Activated T-cell treated with anti-CD3 and anti-CD28 coated beads for 48 hours (primary cell): ENCODE measurements at regions not wholly inside any gene's neighbourhood (a gene's known extent, or its start where the extent isn't known, plus 50 kb on each side); places are given as distances from the start of the nearest gene placed in this dataset.
"Not testable (repeated sequence)": the region's sequence is repeated elsewhere in the genome, so short reads cannot be mapped to it uniquely, and the experiment has no call there.

Experiments
- DNase-seq: peaks from one replicate; pipeline ENCODE4 v3.0.0-alpha.2; 2020; ENCODE audit warnings: low read depth

DNA sequence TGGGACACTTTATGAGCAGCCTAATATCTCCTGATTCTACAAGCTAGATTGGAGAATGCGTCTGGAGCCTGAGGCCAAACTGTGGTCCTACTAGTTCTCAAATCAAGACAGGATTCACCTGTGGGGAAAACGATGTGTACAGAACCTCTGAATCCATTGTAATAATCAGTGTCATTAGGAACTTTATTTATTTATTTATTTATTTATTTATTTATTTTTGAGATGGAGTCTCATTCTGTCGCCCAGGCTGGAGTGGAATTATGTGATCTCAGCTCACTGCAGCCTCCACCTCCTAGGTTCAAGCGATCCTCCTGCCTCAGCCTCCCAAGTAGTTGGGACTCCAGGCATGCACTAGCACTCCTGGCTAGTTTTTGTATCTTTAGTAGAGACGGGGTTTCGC, 52.6 kb upstream of the KIF26B start:
- DNase-seq, result not testable (repeated sequence)

DNA sequence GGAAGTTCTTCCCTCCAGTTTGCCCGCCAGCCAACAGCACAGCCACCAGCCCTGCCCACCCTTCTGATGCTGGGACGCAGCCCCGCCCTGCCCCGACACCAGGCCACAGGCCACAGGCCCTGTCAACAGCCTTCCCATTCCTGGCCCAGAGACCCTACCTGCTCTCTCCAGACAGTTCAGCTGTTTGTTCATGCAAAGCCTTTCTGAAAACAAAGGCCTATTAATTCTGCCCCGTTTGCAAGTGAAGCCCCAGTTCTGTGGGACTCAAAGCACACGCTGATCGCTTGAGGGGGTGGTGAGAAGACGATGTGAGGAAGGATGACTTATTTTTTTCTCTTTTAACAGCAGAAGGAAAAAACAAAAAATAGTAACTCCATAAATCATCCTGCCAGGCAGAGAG, 55.4 kb upstream of the KIF26B start:
- DNase-seq, result no peak

DNA sequence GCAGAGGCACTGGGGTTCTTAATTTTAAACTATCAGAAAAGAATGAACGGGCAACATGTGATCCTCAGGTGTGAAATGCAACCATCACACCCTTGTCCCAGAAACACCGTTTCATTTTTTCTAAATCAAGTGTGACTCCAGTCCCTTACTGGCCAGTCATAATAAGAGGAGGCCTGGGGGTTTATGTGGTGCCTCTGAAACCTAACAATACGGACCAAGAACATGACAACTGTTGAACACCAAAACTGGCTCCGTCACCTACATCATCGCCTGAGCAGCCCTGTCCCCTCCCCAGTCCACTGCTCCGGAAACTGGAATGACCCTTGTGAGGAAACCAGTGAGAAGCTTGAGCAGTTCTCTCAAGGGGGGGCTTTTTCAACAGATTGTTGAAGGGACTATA, 55.9 kb upstream of the KIF26B start:
- DNase-seq, result no peak

DNA sequence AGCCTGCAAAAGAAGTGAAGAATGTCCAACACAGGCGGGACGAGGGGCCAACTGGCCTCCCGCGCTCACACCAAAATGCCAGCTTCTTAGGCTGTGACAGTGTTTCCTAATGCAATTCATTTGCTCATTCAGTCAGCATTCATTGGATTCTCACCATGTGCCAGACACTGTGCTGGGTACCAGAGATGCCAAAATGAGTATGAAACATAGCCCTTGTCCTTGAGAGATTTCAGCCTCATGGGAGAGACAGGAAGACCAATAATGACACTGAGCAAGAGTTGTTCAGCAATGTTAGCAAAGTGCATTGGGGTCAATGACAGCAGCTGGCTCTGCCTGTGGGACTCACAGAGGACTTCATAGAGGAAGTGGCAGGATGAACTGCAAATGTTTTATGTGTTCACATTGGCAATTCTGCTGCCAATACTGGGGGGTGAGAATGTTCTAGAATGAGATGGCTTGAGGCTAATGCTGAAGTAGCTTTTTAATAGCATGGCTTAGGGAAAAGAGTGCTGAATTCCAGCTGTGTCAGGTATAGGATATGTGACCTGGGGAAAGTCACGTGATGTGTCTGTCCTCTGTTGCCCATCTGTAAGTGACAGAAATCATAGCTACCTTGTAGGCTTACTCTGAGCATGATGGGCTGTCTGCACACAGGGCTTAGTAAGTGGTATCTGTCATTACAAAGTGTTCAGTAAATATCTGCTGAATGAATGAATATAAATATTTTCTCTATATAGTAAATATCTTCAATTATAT, 58.3 kb upstream of the KIF26B start:
- DNase-seq, result no peak

DNA sequence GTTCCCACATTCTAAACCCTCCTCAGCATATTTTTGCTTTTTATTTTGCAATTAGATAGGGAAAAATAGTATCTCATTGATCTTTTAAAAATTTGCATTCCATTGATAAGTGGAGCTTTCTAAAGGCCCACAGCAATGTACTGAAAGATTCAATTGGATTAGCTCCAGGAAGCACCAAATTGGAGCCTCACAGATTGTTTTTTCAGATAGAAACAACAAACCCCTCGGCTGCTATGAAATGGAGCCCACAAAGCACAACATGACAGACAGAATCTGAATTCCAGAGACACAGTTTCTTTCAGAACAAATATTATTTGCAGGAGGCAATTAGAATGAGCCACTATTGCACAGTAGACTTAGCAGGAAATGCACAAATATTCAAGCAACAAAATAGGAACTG, 58.9 kb upstream of the KIF26B start:
- no peak for DNase-seq

DNA sequence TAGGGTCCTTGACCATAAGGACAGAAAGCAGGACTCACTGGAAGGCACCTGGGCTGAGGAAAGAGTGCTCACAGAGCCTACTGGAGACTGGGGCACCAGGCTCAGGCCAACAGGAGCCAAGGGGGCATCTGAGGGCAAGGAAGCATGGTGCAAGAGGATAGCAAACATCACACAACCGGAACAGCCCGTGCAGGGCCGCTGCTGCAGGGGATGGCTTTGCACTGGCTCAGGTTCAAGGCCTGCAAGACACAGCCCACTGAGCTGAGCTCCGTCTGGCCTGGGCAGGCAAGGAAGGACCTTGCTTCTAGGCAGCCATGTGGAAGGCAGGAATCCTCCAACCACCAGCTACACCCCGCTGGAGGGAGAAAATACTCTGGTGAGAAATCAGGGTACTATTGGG, 59.8 kb upstream of the KIF26B start:
- DNase-seq, result no peak

DNA sequence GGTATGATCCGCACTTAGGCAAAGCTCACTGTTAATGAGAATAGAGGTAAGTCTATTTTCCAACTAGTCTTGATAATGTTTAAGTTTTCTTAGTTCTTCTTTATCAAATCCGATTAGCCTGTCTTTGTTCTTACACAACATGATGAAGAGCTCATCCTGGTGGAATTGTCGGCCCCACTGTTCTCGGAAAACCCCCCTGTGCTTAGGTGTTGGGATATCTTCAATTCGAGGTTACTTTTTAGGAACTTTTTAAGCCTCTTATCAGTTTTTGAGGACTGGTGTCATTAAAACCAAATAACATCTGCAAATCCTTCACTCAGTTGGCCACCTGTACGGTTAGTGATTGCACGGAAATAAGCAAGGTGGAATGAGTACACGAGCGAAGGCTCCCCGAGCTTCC, 60.7 kb upstream of the KIF26B start:
- DNase-seq, result no peak

DNA sequence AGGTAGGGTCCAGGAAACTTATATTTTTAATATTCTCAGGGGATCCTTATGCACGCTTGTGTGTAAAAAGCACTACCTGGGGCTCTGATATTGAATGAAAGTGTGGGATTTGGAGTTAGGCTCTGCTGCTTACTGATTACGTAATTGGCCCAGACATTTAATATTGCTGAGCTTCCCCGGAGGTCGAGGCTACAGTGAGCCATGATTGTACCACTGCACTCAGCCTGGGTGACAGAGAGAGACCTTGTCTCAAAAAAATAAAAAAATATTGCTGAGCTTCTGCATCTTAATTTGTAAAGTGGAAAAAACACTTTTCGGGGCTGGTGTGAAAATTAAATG, 62.2 kb upstream of the KIF26B start:
- DNase-seq, result no peak

DNA sequence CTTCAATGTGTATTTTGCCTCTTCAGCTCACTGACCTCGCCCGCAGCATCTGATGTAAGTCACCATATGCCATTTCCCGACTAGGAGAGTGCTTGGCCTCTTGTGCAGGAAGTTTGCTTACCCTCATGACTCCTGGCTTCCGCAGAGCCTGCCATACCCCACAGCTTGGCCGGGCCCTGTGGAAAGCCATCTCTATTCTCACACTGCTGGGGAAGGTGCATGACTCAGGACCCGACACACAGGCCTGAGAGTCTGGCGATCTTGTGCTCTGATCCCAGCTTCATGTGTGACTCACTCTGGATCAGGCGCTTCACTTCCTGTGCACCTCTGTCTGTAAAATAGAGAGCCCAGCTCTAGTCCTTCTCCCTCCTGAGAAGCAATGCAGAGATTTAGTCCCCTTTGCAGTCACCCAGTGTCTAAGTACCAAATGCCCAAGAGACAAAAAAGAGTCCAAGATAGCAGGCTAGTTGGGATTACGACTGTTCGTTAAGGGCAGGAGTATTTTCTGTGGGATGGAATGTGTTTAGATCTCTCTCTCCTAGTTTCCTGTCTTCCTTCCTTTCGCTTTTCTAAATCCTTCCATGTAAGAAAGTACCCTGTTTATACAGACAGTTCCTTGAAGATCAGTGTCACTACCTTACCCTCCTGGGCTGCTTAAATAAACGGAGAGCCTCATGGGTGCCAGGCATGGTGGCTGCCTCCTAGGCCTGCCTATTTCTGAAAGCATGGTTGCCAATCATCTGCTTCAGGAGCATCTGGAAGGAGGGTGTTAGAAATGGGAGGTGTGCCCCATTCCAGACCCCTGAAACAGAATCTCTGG, 62.8 kb upstream of the KIF26B start:
- DNase-seq, result no peak

DNA sequence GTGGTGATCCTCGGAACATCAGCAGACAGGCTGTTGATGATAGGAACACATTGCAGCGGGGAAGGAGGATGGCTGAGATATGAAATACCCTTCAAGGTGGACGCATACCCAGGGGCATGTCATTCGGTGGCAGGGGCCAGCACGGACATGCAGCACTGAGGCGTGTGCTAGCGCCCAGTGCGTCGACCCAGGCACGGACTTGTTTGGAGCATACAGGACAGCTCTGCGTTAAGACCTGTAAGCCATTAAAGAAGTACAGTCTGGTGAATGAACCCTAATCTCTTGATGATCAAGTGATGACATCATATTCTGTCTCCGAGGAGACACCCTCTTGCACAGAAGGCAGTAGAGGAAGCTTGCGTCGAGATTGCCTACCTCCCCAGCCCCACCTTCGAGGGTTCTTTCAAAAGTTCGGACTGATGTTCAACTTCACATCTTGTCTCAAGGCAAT, 63.6 kb upstream of the KIF26B start:
- DNase-seq, result no peak

DNA sequence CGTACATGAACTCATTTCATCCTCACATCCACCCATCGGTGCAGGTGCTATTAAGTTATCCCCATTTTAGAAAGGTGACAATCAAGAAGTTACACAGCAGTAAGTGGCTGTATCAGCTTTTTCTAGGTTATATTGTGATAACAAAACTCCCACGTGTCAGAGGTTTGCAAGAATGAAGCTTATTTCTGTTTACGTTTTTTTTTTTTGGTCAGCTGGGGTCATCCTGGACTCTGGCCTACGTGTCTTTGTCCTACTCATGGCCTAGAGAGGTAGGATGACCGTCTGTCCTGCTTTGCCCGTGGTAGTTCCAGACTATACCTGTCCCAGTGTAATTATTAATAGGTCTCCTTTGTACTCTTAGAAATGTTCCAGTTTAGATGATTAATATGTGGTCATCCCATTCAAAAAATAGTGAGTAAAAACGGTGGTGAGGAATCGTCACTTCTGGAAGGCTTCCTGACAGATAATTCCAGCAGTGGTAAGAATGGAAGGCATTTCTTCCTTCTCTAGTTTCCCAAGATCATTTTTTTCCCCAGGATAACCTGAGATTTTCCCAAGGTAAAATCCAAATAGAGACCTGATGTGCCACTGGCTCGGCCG, 64.2 kb upstream of the KIF26B start:
- no peak for DNase-seq

DNA sequence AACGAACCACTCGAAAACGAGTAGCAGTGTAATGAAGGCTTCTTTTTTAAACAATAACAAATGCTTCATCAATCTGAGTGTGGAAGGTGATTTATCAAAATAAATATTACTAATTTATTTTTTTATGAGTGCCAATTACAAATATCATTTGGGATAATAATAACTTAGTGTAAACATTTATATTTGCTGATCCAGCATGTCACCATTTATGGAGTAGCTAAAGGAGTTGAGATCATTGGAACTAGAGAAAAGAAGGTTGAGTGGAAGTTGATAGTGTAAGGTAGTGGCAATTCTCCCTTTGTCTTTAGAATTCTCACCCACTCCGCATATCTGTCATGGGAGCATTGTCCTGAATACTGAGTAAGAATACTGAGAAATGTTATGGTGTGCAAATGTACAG, 67.1 kb upstream of the KIF26B start:
- no peak for DNase-seq

DNA sequence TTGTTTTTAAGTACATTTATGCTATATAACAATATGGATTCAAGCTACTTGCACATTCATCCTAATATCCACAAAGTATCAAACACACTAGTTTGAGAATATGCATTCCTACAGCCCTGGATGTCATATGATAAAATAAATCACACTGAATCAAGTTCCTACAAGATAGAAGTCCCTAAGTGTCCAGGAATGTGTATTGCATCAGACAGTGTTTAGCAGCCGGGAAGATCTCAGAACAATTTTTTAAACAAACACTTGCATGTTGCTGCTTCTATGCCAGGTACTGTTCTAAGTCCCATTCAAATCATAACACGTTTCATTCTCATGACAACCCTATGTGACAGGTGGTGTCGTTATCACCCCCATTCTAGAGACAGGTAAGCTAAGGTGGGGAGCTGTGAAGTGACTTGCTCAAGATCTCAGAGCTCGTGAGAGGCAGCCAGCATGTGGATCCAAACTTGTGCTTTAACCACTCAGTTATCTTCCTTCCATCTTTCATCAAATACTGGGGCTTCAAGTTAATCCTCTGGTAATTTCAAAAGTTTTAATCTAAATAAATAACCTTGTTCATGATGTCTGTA, 68.3 kb upstream of the KIF26B start:
- no peak for DNase-seq

DNA sequence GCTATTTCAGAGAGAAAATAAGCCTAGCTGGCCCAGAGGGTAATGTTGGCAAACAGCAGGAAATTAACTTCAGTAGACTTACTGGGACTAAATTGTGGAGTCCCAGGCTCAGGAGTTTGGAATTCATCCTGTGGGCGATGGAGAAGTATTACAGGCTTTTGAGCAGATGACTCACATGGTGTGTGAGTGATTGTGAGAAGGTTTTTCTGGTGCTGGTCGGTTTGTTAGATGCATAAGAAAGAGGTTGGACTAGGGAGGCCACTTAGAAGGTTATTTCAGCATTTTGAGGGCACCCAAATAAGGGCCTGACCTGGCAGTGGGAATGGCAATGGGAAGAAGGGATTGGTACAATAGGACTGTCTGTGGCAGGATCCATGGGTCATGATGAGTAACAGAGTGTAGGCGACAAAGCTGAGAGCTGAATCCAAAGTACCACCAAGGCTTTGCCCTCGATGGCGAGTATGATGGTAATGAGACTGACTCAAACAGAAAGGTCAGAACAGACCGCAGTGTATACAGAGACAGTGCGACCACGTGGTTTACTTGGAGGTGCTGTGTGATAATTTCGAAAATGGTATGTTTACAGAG, 69.2 kb upstream of the KIF26B start:
- no peak for DNase-seq

DNA sequence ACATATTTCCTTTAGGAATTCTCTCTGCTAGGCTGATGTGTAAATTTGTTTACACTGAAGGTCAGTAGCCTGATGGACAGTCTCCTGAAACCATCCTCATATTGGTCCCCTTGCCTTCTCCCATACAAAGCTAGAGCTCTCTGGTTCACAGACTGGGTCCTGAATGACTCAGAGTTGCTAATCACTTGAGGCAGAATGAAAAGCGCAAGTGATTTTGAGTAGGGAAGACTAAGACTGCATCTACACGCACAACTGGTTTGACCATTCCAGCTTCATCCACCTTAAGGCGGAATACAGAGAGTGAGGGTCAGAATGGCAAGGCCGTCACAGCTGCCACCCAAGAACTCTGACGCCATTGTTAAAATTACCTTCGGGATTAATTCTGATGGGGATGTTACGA, 70.2 kb upstream of the KIF26B start:
- DNase-seq, result no peak

DNA sequence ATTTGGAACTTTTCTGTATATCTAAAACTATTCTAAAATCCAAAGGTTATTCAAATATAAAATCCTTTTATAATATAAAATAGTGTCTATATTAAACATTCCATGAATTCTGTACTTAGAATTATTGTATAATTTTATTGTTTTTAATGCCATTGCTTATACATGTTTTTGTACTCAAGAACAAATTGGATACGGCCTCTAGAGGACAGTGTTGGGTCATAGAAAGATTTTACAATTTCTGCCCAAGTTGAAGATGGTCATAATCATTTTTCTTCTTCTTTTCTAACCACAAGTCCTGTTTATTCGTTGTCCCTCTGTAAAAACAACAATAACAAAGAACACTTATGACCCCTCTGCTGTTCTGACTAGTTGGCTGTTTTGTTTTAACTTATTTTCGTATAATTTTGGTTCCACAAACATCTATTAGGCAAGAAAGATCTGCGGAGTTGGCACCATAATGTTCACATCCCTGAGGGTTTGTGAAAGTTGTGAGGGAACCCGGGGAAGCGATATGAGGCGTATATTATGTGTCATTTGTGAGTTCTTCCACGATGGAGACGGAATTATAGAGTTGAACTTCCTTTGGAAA, 75.7 kb upstream of the KIF26B start:
- DNase-seq, result no peak

DNA sequence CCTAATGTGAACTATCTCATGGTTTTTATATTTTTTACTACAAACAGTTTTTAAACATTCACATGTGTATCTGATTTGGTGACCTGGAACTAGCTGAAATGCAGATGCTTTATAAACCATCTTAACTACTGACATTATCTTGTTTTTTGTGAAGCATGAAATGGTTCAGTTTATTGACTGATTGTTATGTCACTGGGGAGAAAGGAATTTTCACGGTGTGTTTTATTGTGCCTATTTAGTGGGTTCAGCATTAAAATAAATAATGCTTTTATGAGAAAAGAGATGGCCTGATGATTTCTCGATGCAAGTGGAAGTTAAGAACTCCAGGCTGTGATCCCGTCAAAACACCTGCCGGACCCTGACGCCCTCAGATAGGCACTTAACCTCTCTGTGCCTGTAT, 79.9 kb upstream of the KIF26B start:
- DNase-seq, result no peak

DNA sequence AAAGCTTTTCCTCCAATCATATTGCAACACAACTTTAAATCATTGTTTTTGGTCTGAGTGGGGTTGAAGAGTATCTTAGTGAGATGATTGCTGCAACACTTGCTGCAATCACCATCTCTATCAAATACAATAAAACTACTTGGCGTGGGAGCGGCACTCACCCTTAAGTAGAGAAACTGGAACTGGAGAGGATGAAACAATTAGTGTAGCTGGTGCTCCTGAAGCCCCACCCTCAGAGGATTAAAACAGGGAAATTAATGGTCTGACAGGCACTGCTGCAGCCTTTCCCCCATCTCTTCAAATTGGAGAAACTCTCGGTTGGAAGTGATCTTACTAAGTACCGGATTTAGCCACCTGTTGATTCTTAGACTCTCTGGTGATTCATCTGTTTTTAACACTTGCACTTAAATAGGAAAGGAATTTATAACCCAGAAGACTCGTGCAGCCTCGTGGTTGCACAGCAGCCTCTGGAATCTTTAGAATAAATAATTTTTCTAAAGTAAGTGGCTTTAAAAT, 80.5 kb upstream of the KIF26B start:
- DNase-seq, result no peak

DNA sequence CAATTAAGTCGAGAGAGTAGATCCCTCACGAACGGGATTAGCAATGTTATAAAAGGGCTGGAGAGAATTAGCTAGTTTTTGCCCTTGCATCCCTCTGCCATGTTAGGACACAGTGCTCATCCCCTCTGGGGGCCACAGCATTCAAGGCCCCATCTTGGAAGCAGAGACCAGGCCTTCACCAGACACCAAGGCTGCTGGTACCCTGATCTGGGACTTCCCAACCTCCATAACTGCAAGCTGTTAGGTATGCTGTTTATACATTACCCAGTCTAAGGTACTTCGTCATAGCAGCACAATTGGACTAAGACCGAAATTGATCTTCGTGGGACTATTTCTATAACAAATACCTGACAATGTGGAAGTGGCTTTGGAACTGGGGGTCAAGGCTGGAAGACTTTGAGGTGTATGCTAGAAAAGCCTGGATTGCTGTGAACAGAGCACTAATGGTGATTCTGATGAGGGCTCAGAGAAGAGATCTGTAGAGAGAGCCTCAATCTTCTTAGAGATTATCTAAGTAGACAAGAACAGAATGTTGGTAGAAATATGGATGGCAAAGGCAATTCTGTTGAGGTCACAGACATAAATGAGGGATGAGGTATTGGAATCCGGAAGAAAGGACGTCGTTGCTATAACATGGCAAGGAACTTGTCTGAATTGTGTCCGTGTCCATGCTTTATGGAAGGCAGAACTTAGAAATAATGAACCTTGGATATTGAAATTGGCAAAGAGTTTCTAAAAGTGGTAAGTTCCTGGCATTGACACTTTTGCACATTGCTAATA, 83.8 kb upstream of the KIF26B start:
- no peak for DNase-seq

DNA sequence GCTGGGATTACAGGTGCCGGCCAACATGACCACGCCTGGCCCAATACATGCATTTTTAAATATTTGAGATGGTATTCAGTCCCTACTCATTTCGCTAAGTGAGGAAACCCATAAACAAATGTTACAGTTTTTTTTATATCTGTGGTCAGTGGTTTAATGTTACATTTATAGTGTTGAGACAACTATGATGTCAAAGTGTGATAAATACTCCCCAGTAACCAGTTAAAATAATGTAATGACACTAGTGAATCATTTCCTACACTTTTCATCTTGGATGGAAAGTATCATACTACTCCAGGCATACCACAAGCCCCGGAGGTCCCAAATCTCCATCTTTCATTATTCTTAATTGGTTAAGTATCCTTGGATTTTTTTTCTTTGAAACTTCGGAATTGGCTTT, 87.5 kb upstream of the KIF26B start:
- no peak for DNase-seq

DNA sequence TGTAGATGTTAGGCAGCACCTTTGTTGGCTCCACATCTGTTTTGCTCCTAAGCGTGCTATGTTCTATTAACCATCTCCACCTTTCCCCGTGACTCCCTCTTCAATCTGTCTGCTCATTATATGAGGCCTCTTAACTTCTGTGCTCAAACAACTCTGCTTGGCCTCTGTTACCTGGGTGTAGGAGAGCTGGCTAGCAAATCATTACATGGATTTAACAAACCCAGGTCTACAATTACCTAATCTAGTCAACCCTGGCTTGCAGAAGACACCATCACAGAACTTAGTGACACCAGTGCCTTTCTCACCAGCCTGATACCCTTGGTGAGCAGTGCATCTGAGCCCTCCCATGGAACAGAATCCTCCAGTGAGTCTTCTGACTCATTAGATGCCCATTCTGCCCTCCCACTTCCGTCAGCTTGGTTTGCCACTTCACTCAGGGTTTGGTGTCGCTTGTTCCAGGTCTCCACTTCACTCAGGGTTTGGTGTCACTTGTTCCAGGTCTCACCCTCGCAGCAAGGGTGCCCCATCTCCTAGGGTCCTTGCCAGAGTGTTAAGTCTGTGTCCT, 92.0 kb upstream of the KIF26B start:
- no peak for DNase-seq
